Activated CD4-positive, alpha-beta memory T cell treated with anti-CD3 and anti-CD28 coated beads, Interleukin-2, amount 10 ng/mL, durations not matched to agents 7 days and 5 days (primary cell): ENCODE measurements at regions not wholly inside any gene's neighbourhood (a gene's known extent, or its start where the extent isn't known, plus 50 kb on each side); places are given as distances from the start of the nearest gene placed in this dataset.
"Not testable (repeated sequence)": the region's sequence is repeated elsewhere in the genome, so short reads cannot be mapped to it uniquely, and the experiment has no call there.

Experiments
- CTCF ChIA-PET: fragments of 350-600 bp; sonication (Branson Sonifier 250); formaldehyde crosslinking; loops from one replicate; lab custom pipeline; 2021; ENCODE audit warnings: antibody characterized with exemption, inconsistent platforms; lab: Charles Lee
- POLR2A ChIA-PET: fragments of 350-600 bp; sonication (Branson Sonifier 250); formaldehyde crosslinking; loops from one replicate; lab custom pipeline; 2021; ENCODE audit warnings: antibody characterized with exemption; lab: Charles Lee
- DNase-seq: peaks from one replicate; pipeline ENCODE4 v3.0.0-alpha.2; 2020
- H3K27ac Mint-ChIP-seq: one replicate; pipeline ENCODE4 v1.8.0; 2021; ENCODE audit warnings: mild to moderate bottlenecking, mixed read lengths
- H3K27me3 Mint-ChIP-seq: one replicate; pipeline ENCODE4 v1.8.0; 2021; ENCODE audit warnings: mixed read lengths
- H3K36me3 Mint-ChIP-seq: one replicate; pipeline ENCODE4 v1.8.0; 2021; ENCODE audit warnings: low read depth, mixed read lengths
- H3K4me1 Mint-ChIP-seq: one replicate; pipeline ENCODE4 v1.8.0; 2021; ENCODE audit warnings: mixed read lengths
- H3K4me3 Mint-ChIP-seq: one replicate; pipeline ENCODE4 v1.8.0; 2021; ENCODE audit warnings: mild to moderate bottlenecking, mixed read lengths
- H3K9me3 Mint-ChIP-seq: one replicate; pipeline ENCODE4 v1.8.0; 2021; ENCODE audit warnings: mixed read lengths

- DNase-seq, H3K27ac Mint-ChIP-seq, H3K36me3 Mint-ChIP-seq, H3K9me3 Mint-ChIP-seq, CTCF ChIA-PET, POLR2A ChIA-PET, H3K4me3 Mint-ChIP-seq, H3K4me1 Mint-ChIP-seq: not testable (repeated sequence)
- H3K27me3 Mint-ChIP-seq: peaks cover 31% of the 10 kb centered on the region
Observed at GRCh38 chr4:82301390-82301789, 72.4 kb downstream of the HNRNPD start.

GRCh38 chr4:82293304-82293703, 80.5 kb downstream of the HNRNPD start:
- Mint-ChIP-seq H3K4me1 (peaks cover 6% of the 10 kb centered on the region), H3K9me3 (no peaks in the 10 kb centered on the region), H3K36me3 (no peaks in the 10 kb centered on the region), H3K4me3 (no peak overlapping the region), H3K27me3 (peaks cover 18% of the 10 kb centered on the region), H3K27ac (no peak overlapping the region)
- ChIA-PET POLR2A (no interaction called here), CTCF (no interaction called here)
- peak; percentile 31 for DNase-seq

DNA sequence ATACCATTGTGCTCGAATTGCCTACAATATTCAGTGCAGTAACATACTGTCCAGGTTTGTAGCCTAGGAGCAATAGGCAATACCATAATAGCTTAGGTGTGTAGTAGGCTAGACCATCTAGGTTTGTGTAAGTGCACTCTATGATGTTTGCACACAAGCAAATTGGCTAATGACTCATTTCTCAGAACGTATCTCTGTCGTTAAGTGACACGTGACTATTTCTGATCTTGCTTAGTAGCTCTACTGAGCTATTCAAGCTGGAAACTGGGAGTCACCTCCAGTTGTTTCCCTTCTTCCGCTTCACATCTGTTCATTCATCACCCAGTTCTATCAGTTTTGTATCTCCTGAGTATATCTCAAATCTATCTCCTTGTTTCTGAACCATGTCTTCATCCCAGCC, 86.1 kb downstream of the HNRNPD start:
- no peaks in the 10 kb centered on the region for H3K9me3 Mint-ChIP-seq

GRCh38 chr4:82284858-82285805, 88.7 kb downstream of the HNRNPD start:
- no peaks in the 10 kb centered on the region for H3K36me3 Mint-ChIP-seq
- ChIA-PET POLR2A (interaction anchor here (0.6 to 1.1 kb wide), 3 partner anchors 68 to 144 kb away, joined by 4 to 6 read pairs (median 4); partner anchors contain the start of gene HNRNPDL), CTCF (interaction anchor here (0.6 to 2.2 kb wide), 19 partner anchors 9 to 813 kb away, joined by 3 to 13 read pairs (median 4); partner anchors contain the start of genes HNRNPD and RASGEF1B)
- peak overlapping the region; percentile 57 for H3K27ac Mint-ChIP-seq
- peaks cover 25% of the 10 kb centered on the region for H3K27me3 Mint-ChIP-seq
- peak; percentile 99 for DNase-seq
- H3K4me1 Mint-ChIP-seq: peaks cover 12% of the 10 kb centered on the region
- no peaks in the 10 kb centered on the region for H3K9me3 Mint-ChIP-seq
- peak overlapping the region; percentile 65 for H3K4me3 Mint-ChIP-seq

More for the DNA sequence above, 86.1 kb downstream of the HNRNPD start:
- DNase-seq: no peak
- ChIA-PET POLR2A (no interaction called here), CTCF (no interaction called here)
- peaks cover 12% of the 10 kb centered on the region for H3K4me1 Mint-ChIP-seq
- H3K36me3 Mint-ChIP-seq: no peaks in the 10 kb centered on the region
- no peak overlapping the region for H3K27ac Mint-ChIP-seq
- no peak overlapping the region for H3K4me3 Mint-ChIP-seq
- peaks cover 24% of the 10 kb centered on the region for H3K27me3 Mint-ChIP-seq

DNA sequence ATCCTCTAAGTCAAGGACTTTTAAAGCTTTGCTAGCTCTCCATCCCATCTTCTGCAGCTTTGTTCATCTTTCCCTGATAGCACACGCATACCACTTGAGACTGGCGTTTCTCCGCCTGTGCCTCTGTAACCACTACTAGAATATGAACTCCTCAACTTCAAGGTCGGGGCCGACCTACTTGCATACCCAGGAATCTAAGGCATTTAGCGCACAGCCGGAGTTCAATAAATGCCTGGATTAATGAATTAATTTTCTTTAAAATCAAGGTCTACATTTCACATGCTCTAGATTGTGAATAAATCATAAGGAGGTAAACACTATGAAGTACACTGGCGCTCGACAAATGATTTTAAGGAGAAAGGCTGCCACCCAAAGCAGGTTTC, 89.3 kb downstream of the HNRNPD start:
- no peaks in the 10 kb centered on the region for H3K36me3 Mint-ChIP-seq
- peak overlapping the region; percentile 65 for H3K4me3 Mint-ChIP-seq
- H3K27me3 Mint-ChIP-seq: peaks cover 25% of the 10 kb centered on the region
- no peaks in the 10 kb centered on the region for H3K9me3 Mint-ChIP-seq
- no peak overlapping the region for H3K27ac Mint-ChIP-seq
- ChIA-PET POLR2A (interaction anchor here (1.1 kb wide), 1 partner anchor 68 kb away, joined by 4 read pairs; no protein-coding TSS in a partner anchor), CTCF (interaction anchor here (0.6 to 2.2 kb wide), 19 partner anchors 8 to 813 kb away, joined by 3 to 13 read pairs (median 4); partner anchors contain the start of genes HNRNPD and RASGEF1B)
- no peak for DNase-seq
- peaks cover 12% of the 10 kb centered on the region for H3K4me1 Mint-ChIP-seq

DNA sequence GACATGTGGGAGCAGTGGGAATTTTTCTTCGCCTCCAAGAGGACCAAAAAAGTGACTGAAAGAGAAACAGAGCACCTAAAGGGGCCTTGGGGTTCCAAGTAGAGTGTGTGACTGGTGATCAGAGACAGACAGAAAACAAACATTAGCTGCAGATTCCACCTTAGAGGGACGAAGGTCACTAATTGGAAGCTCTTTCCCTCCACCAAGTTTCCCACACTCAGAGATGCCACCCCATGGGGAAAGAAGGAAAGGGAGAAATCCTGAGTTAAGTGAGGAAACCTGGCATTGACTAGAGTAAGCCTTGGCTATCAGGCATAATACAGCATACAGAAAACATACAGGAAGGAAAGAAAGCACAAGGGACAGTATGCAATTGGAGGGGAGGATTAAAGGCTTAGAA, 90.9 kb downstream of the HNRNPD start:
- Mint-ChIP-seq H3K4me3 (no peak overlapping the region), H3K4me1 (peaks cover 12% of the 10 kb centered on the region), H3K27me3 (peaks cover 32% of the 10 kb centered on the region), H3K36me3 (no peaks in the 10 kb centered on the region), H3K9me3 (no peaks in the 10 kb centered on the region), H3K27ac (no peak overlapping the region)
- no peak for DNase-seq
- ChIA-PET POLR2A (interaction anchor here (1.0 kb wide), 1 partner anchor 146 kb away, joined by 3 read pairs; no protein-coding TSS in a partner anchor), CTCF (interaction anchor here (0.9 kb wide), 1 partner anchor 792 kb away, joined by 3 read pairs; no protein-coding TSS in a partner anchor)

GRCh38 chr4:82279550-82279949, 94.2 kb downstream of the HNRNPD start:
- H3K27ac Mint-ChIP-seq, POLR2A ChIA-PET, H3K4me1 Mint-ChIP-seq, CTCF ChIA-PET, H3K9me3 Mint-ChIP-seq, H3K4me3 Mint-ChIP-seq, H3K36me3 Mint-ChIP-seq, DNase-seq: not testable (repeated sequence)
- peaks cover 40% of the 10 kb centered on the region for H3K27me3 Mint-ChIP-seq

GRCh38 chr4:82276332-82276640, 97.5 kb downstream of the HNRNPD start:
- Mint-ChIP-seq H3K27ac (no peak overlapping the region), H3K4me1 (peaks cover 3% of the 10 kb centered on the region), H3K27me3 (peaks cover 32% of the 10 kb centered on the region), H3K9me3 (no peaks in the 10 kb centered on the region), H3K4me3 (no peak overlapping the region), H3K36me3 (no peaks in the 10 kb centered on the region)
- DNase-seq: no peak
- ChIA-PET POLR2A (no interaction called here), CTCF (interaction anchor here (0.9 kb wide), 1 partner anchor 9 kb away, joined by 3 read pairs; no protein-coding TSS in a partner anchor)

DNA sequence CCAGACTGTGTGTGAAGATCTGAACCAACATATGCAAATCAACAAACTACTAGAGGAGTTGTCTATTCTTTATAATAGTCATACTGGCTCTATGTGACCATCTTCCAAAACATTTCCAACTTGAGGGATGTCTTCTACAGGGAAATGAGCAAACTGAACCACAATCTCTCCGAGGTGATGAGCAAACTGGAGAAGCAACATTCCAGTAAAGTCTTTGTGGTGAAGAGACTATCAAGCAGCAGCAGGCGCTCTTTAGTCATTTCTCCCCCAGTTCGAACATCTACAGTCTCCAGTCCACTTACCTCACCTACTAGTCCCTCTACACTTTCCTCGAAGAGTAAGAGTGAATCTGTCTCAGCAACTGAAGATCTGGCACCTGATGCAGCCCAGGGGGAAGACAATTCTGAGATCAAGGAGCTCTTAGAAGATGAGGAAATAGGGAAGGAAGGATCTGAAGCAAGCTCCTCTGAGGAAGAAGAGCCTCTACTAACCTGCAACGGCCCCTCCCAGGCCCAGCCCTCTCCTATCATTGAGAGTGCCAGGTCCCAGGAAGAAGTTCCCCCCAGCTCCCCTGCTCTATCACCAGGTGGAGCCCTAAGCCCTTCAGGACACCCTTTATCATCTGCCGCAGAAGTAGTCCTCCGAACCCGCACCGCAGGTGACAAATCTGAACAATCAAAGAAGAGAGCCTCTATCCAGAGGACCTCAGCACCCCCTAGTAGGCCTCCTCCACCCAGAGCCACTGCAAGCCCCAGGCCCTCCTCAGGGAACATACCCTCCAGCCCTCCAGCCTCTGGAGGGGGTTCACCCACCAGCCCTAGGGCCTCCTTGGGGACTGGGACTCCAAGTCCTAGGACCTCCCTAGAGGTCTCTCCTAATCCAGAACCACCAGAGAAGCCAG, 98.1 kb downstream of the HNRNPD start:
- Mint-ChIP-seq H3K4me1 (peaks cover 3% of the 10 kb centered on the region), H3K36me3 (no peaks in the 10 kb centered on the region), H3K4me3 (no peak overlapping the region), H3K9me3 (no peaks in the 10 kb centered on the region), H3K27me3 (peaks cover 32% of the 10 kb centered on the region), H3K27ac (no peak overlapping the region)
- ChIA-PET CTCF (interaction anchor here (0.9 kb wide), 1 partner anchor 9 kb away, joined by 3 read pairs; no protein-coding TSS in a partner anchor), POLR2A (no interaction called here)
- DNase-seq: no peak

GRCh38 chr4:82274700-82275099, 99.1 kb downstream of the HNRNPD start:
- POLR2A ChIA-PET, H3K4me3 Mint-ChIP-seq, H3K27ac Mint-ChIP-seq, DNase-seq, H3K36me3 Mint-ChIP-seq, CTCF ChIA-PET, H3K4me1 Mint-ChIP-seq, H3K9me3 Mint-ChIP-seq: not testable (repeated sequence)
- H3K27me3 Mint-ChIP-seq: peaks cover 34% of the 10 kb centered on the region

DNA sequence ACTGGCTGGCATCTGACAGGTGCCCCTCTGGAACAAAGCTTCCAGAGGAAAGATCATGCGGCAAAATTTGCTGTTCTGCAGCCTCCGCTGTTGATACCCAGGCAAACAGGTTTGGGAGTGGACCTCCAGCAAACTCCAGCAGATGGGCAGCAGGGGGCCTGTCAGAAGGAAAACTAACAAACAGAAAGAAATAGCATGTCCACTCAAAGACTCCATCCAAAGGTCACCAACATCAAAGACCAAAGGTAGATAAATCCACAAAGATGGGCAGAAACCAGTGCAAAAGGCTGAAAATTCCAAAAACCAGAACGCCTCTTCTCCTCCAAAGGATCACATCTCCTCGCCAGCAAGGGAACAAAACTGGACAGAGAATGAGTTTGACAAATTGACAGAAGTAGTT, 101.3 kb downstream of the HNRNPD start:
- POLR2A ChIA-PET, H3K9me3 Mint-ChIP-seq, H3K36me3 Mint-ChIP-seq, DNase-seq, H3K27ac Mint-ChIP-seq, H3K4me3 Mint-ChIP-seq: not testable (repeated sequence)
- CTCF ChIA-PET: interaction anchor here (2.9 kb wide), 1 partner anchor 13 kb away, joined by 9 read pairs; no protein-coding TSS in a partner anchor
- Mint-ChIP-seq H3K4me1 (peaks cover 11% of the 10 kb centered on the region), H3K27me3 (peaks cover 24% of the 10 kb centered on the region)

- H3K4me3 Mint-ChIP-seq, POLR2A ChIA-PET, H3K36me3 Mint-ChIP-seq, DNase-seq, H3K9me3 Mint-ChIP-seq, H3K27ac Mint-ChIP-seq: not testable (repeated sequence)
- CTCF ChIA-PET: interaction anchor here (2.9 kb wide), 1 partner anchor 13 kb away, joined by 9 read pairs; no protein-coding TSS in a partner anchor
- peaks cover 20% of the 10 kb centered on the region for H3K27me3 Mint-ChIP-seq
- H3K4me1 Mint-ChIP-seq: peaks cover 11% of the 10 kb centered on the region
Observed at GRCh38 chr4:82271915-82272480, 101.8 kb downstream of the HNRNPD start.
